Lower leg skin (tissue), 3 donors: ENCODE measurements at regions not wholly inside any gene's neighbourhood (a gene's known extent, or its start where the extent isn't known, plus 50 kb on each side); places are given as distances from the start of the nearest gene placed in this dataset.

Experiments
- POLR2A ChIP-seq, 2 donors: fragments of 450-650 bp; IDR thresholded peaks; one replicate each; pipeline ENCODE4 v1.6.1; 2016 to 2017; ENCODE audit warnings: antibody characterized with exemption in 2 of 2, mild to moderate bottlenecking in 1 of 2, moderate library complexity in 1 of 2
- TF ChIP-seq, protein P1 (sequence below), 3 donors: fragments of 450-650 bp; IDR thresholded peaks; one replicate each; pipeline ENCODE4 v1.5.1; 2016; ENCODE audit warnings: antibody characterized with exemption in 3 of 3, mild to moderate bottlenecking in 3 of 3, moderate library complexity in 2 of 3

DNA sequence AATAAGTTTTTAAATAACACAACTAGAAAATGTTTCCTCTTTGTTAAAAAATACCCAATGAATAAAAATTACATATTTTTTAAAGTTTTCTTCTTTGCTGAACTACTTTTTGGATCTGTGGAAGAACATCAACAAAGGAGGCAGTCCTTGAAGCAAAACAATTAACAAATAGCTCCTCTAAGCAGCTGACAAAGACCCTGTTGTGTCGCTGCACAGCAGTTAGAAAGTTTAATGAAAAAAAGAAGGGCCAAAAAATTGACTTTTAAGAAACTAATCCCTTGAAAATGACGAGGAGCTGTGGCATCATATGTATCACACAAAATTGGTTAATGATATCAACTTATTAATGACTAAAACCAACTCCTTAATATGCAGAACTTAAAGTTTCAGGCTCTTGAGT is 72.1 kb downstream of the SLITRK1 start:
- TF ChIP-seq, protein P1, sequence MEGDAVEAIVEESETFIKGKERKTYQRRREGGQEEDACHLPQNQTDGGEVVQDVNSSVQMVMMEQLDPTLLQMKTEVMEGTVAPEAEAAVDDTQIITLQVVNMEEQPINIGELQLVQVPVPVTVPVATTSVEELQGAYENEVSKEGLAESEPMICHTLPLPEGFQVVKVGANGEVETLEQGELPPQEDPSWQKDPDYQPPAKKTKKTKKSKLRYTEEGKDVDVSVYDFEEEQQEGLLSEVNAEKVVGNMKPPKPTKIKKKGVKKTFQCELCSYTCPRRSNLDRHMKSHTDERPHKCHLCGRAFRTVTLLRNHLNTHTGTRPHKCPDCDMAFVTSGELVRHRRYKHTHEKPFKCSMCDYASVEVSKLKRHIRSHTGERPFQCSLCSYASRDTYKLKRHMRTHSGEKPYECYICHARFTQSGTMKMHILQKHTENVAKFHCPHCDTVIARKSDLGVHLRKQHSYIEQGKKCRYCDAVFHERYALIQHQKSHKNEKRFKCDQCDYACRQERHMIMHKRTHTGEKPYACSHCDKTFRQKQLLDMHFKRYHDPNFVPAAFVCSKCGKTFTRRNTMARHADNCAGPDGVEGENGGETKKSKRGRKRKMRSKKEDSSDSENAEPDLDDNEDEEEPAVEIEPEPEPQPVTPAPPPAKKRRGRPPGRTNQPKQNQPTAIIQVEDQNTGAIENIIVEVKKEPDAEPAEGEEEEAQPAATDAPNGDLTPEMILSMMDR (IDR thresholded peaks at IDR 0.05): no peak
- no peak for TF ChIP-seq POLR2A (IDR thresholded peaks at IDR 0.05)
